ENCODE measurements at regions not wholly inside any gene's neighbourhood (a gene's known extent, or its start where the extent isn't known, plus 50 kb on each side); places are given as distances from the start of the nearest gene placed in this dataset.

DNA sequence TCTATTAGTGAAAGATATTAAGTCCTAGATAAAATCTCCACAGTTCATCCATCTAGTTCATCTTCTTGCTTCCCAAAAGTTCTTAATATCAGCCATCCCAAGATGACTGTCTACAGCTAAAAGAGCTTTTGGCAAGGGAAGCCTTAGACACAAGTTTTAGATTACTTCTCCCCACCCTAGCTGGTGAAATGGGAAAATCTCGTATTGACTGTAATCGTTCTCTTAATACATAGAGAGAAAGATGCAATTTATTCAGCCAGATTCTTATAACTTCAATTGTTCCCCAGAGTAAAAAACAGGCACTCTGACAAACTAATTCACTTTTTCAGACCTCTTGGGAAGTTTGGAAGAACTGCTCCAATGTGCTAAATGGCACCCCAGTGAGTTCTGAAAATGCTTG lies 1439.6 kb upstream of the C9orf72 start:
- Histone ChIP-seq H3K9me3 (ENCODE audit: insufficient read depth, low read depth, low read length) (no peaks in the 10 kb centered on the region), H2AK5ac (ENCODE audit: low read length) (no peak overlapping the region), H3K23ac (ENCODE audit: low read length) (no peak overlapping the region), H3K9ac (ENCODE audit: low read length) (no peak overlapping the region), H4K8ac (ENCODE audit: low read depth, low read length) (no peak overlapping the region), H2BK120ac (ENCODE audit: insufficient read depth, low read length, poor library complexity) (no peak overlapping the region), H2BK5ac (ENCODE audit: low read depth, low read length, poor library complexity) (no peak overlapping the region), H4K12ac (ENCODE audit: low read depth, low read length) (no peak overlapping the region), H3K79me2 (ENCODE audit: control insufficient read depth, insufficient read depth, low read length, poor library complexity) (no peaks in the 10 kb centered on the region), H3K27me3 (ENCODE audit: insufficient read depth, low read length) (no peaks in the 10 kb centered on the region), H3K4ac (ENCODE audit: low read depth, low read length) (no peak overlapping the region), H3K4me2 (ENCODE audit: low read length) (no peak overlapping the region), H3K18ac (ENCODE audit: low read length) (no peak overlapping the region), H4K91ac (ENCODE audit: low read depth, low read length) (no peak overlapping the region), H2AFZ (ENCODE audit: insufficient read depth, low read length, poor library complexity) (no peak overlapping the region), H3K4me3 (ENCODE audit: low read depth, low read length) (no peak overlapping the region), H3K14ac (ENCODE audit: low read length) (no peak overlapping the region), H3K79me1 (ENCODE audit: low read length) (no peaks in the 10 kb centered on the region), H2BK12ac (ENCODE audit: low read length) (no peak overlapping the region), H3K4me1 (ENCODE audit: control insufficient read depth in 1 of 2, insufficient read depth in 2 of 2, low read length in 2 of 2) (no peaks in the 10 kb centered on the region), H3K36me3 (ENCODE audit: control insufficient read depth in 1 of 2, insufficient read depth in 2 of 2, low read length in 2 of 2) (no peaks in the 10 kb centered on the region), H3K27ac (ENCODE audit: low read depth, low read length) (no peak overlapping the region)
- no CpG with 5 or more reads among the region's 2 CpGs for WGBS (ENCODE audit: extremely low coverage, insufficient coverage, insufficient read length)
- DNase-seq = no peak

DNA sequence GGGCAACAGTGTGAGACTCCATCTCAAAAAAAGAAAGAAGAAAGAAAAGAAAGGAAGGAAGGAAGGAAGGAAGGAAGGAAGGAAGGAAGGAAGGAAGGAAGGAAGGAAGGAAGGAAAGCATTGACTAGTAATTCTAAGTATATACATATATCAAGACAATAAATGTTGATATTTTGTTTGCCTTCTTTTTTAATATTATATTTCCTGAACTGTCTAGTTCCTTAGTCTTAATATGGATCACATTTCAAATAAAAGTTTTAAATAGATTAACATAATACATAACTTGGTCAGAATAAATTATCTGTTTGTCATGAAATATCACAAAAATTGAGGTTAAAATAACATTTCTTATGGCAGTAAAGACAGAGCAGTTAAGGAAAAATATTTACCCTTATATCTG lies 1448.4 kb upstream of the C9orf72 start:
- Histone ChIP-seq H2BK120ac (ENCODE audit: insufficient read depth, low read length, poor library complexity) (no peak overlapping the region), H4K8ac (ENCODE audit: low read depth, low read length) (no peak overlapping the region), H3K79me1 (ENCODE audit: low read length) (no peaks in the 10 kb centered on the region), H3K4ac (ENCODE audit: low read depth, low read length) (no peak overlapping the region), H2BK5ac (ENCODE audit: low read depth, low read length, poor library complexity) (no peak overlapping the region), H3K18ac (ENCODE audit: low read length) (no peak overlapping the region), H4K91ac (ENCODE audit: low read depth, low read length) (no peak overlapping the region), H4K12ac (ENCODE audit: low read depth, low read length) (no peak overlapping the region), H3K9me3 (ENCODE audit: insufficient read depth, low read depth, low read length) (no peaks in the 10 kb centered on the region), H3K36me3 (ENCODE audit: control insufficient read depth in 1 of 2, insufficient read depth in 2 of 2, low read length in 2 of 2) (no peaks in the 10 kb centered on the region), H3K79me2 (ENCODE audit: control insufficient read depth, insufficient read depth, low read length, poor library complexity) (no peaks in the 10 kb centered on the region), H3K14ac (ENCODE audit: low read length) (no peak overlapping the region), H2AK5ac (ENCODE audit: low read length) (no peak overlapping the region), H3K9ac (ENCODE audit: low read length) (no peak overlapping the region), H3K27ac (ENCODE audit: low read depth, low read length) (no peak overlapping the region), H2BK12ac (ENCODE audit: low read length) (no peak overlapping the region), H3K4me2 (ENCODE audit: low read length) (no peak overlapping the region), H3K27me3 (ENCODE audit: insufficient read depth, low read length) (no peaks in the 10 kb centered on the region), H2AFZ (ENCODE audit: insufficient read depth, low read length, poor library complexity) (no peak overlapping the region), H3K4me1 (ENCODE audit: control insufficient read depth in 1 of 2, insufficient read depth in 2 of 2, low read length in 2 of 2) (no peaks in the 10 kb centered on the region), H3K23ac (ENCODE audit: low read length) (no peak overlapping the region), H3K4me3 (ENCODE audit: low read depth, low read length) (no peak overlapping the region)
- no peak for DNase-seq

DNA sequence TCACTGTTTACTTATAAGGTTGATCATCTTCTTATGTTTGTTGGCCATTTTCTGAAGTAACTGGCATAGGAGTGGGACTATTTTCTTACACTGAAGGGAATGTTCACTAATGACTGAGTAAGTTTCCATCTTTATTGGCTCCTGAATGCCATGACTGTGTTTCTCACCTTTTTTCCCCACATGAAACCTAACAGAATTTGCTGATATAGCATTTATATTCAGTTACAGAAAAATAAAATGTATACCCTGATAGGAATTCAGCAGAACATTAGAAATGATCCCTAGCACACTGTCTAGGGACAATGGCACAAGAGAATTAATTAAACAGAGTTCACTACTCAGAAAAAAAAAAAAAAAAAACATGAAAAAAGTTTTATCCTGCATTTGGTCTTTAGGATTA lies 1465.1 kb upstream of the C9orf72 start:
- no peak overlapping the region for H3K23ac ChIP-seq (ENCODE audit: low read length)
- H3K4me2 ChIP-seq (ENCODE audit: low read length) = no peak overlapping the region
- no peak overlapping the region for H4K8ac ChIP-seq (ENCODE audit: low read depth, low read length)
- H3K27ac ChIP-seq (ENCODE audit: low read depth, low read length) = no peak overlapping the region
- no peak overlapping the region for H3K9ac ChIP-seq (ENCODE audit: low read length)
- H2BK120ac ChIP-seq (ENCODE audit: insufficient read depth, low read length, poor library complexity) = no peak overlapping the region
- H2BK5ac ChIP-seq (ENCODE audit: low read depth, low read length, poor library complexity) = no peak overlapping the region
- no peaks in the 10 kb centered on the region for H3K9me3 ChIP-seq (ENCODE audit: insufficient read depth, low read depth, low read length)
- no peak overlapping the region for H2AFZ ChIP-seq (ENCODE audit: insufficient read depth, low read length, poor library complexity)
- H3K79me2 ChIP-seq (ENCODE audit: control insufficient read depth, insufficient read depth, low read length, poor library complexity) = no peaks in the 10 kb centered on the region
- no peak overlapping the region for H2AK5ac ChIP-seq (ENCODE audit: low read length)
- H3K79me1 ChIP-seq (ENCODE audit: low read length) = no peaks in the 10 kb centered on the region
- H4K12ac ChIP-seq (ENCODE audit: low read depth, low read length) = no peak overlapping the region
- H3K14ac ChIP-seq (ENCODE audit: low read length) = no peak overlapping the region
- H2BK12ac ChIP-seq (ENCODE audit: low read length) = no peak overlapping the region
- DNase-seq = no peak
- no peak overlapping the region for H3K4ac ChIP-seq (ENCODE audit: low read depth, low read length)
- H4K91ac ChIP-seq (ENCODE audit: low read depth, low read length) = no peak overlapping the region
- H3K27me3 ChIP-seq (ENCODE audit: insufficient read depth, low read length) = no peaks in the 10 kb centered on the region
- H3K4me1 ChIP-seq (ENCODE audit: control insufficient read depth in 1 of 2, insufficient read depth in 2 of 2, low read length in 2 of 2) = no peaks in the 10 kb centered on the region
- H3K18ac ChIP-seq (ENCODE audit: low read length) = no peak overlapping the region
- no peaks in the 10 kb centered on the region for H3K36me3 ChIP-seq (ENCODE audit: control insufficient read depth in 1 of 2, insufficient read depth in 2 of 2, low read length in 2 of 2)
- H3K4me3 ChIP-seq (ENCODE audit: low read depth, low read length) = no peak overlapping the region

DNA sequence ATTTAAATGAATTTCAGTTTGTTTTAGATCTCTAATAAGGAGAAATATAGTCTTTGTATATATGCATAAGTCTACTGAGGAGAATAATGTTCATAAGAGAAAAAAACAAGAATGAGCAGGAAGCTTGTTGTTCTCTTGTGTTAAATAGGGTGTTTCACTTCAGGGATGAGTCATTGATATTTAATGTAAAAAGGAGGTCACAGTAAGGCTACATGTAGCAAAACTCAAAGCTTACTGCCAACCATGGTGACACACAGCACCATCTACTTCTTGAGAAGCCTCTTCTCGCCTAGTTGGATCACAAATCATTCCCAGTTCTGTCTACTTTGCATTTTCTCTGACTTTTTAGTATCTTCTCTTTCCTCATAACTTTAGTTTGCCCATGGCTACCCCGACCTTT lies 1466.0 kb upstream of the C9orf72 start:
- no peak overlapping the region for H4K91ac ChIP-seq (ENCODE audit: low read depth, low read length)
- no peak overlapping the region for H3K9ac ChIP-seq (ENCODE audit: low read length)
- H3K27me3 ChIP-seq (ENCODE audit: insufficient read depth, low read length) = no peaks in the 10 kb centered on the region
- no peaks in the 10 kb centered on the region for H3K4me1 ChIP-seq (ENCODE audit: control insufficient read depth in 1 of 2, insufficient read depth in 2 of 2, low read length in 2 of 2)
- H3K79me1 ChIP-seq (ENCODE audit: low read length) = no peaks in the 10 kb centered on the region
- H2BK12ac ChIP-seq (ENCODE audit: low read length) = no peak overlapping the region
- H2AFZ ChIP-seq (ENCODE audit: insufficient read depth, low read length, poor library complexity) = no peak overlapping the region
- H2BK5ac ChIP-seq (ENCODE audit: low read depth, low read length, poor library complexity) = no peak overlapping the region
- H3K4me2 ChIP-seq (ENCODE audit: low read length) = no peak overlapping the region
- no peaks in the 10 kb centered on the region for H3K79me2 ChIP-seq (ENCODE audit: control insufficient read depth, insufficient read depth, low read length, poor library complexity)
- no peak overlapping the region for H3K27ac ChIP-seq (ENCODE audit: low read depth, low read length)
- no peak overlapping the region for H3K14ac ChIP-seq (ENCODE audit: low read length)
- no peak overlapping the region for H2AK5ac ChIP-seq (ENCODE audit: low read length)
- no CpG with 5 or more reads among the region's 2 CpGs for WGBS (ENCODE audit: extremely low coverage, insufficient coverage, insufficient read length)
- H3K36me3 ChIP-seq (ENCODE audit: control insufficient read depth in 1 of 2, insufficient read depth in 2 of 2, low read length in 2 of 2) = no peaks in the 10 kb centered on the region
- no peak overlapping the region for H3K23ac ChIP-seq (ENCODE audit: low read length)
- H4K8ac ChIP-seq (ENCODE audit: low read depth, low read length) = no peak overlapping the region
- H2BK120ac ChIP-seq (ENCODE audit: insufficient read depth, low read length, poor library complexity) = no peak overlapping the region
- no peak overlapping the region for H4K12ac ChIP-seq (ENCODE audit: low read depth, low read length)
- H3K9me3 ChIP-seq (ENCODE audit: insufficient read depth, low read depth, low read length) = no peaks in the 10 kb centered on the region
- H3K18ac ChIP-seq (ENCODE audit: low read length) = no peak overlapping the region
- no peak for DNase-seq
- H3K4ac ChIP-seq (ENCODE audit: low read depth, low read length) = no peak overlapping the region
- no peak overlapping the region for H3K4me3 ChIP-seq (ENCODE audit: low read depth, low read length)

DNA sequence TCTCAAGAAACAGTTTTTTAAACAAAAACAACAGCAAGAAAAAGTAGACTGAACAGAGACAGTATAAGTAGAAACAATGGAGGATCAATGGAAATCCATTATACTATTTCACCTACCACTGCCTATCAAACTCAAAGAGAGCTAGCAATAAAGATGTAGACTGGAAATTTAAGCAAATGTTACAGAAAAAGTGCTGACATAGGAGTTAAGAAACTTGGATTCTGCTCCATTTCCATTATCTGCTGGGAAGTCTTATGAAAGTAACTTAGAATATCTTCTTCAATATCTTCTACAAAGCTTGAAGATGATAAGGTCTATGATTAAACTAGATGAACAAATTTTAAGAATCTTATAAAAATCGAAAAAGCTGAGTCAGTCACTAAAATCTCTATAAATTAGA lies 1469.8 kb upstream of the C9orf72 start:
- Histone ChIP-seq H2BK120ac (ENCODE audit: insufficient read depth, low read length, poor library complexity) (no peak overlapping the region), H2AFZ (ENCODE audit: insufficient read depth, low read length, poor library complexity) (no peak overlapping the region), H4K91ac (ENCODE audit: low read depth, low read length) (no peak overlapping the region), H2BK12ac (ENCODE audit: low read length) (no peak overlapping the region), H3K23ac (ENCODE audit: low read length) (no peak overlapping the region), H2BK5ac (ENCODE audit: low read depth, low read length, poor library complexity) (no peak overlapping the region), H3K27me3 (ENCODE audit: insufficient read depth, low read length) (no peaks in the 10 kb centered on the region), H4K12ac (ENCODE audit: low read depth, low read length) (no peak overlapping the region), H3K4ac (ENCODE audit: low read depth, low read length) (no peak overlapping the region), H3K79me1 (ENCODE audit: low read length) (no peaks in the 10 kb centered on the region), H3K79me2 (ENCODE audit: control insufficient read depth, insufficient read depth, low read length, poor library complexity) (no peaks in the 10 kb centered on the region), H3K4me1 (ENCODE audit: control insufficient read depth in 1 of 2, insufficient read depth in 2 of 2, low read length in 2 of 2) (no peaks in the 10 kb centered on the region), H3K18ac (ENCODE audit: low read length) (no peak overlapping the region), H3K27ac (ENCODE audit: low read depth, low read length) (no peak overlapping the region), H3K14ac (ENCODE audit: low read length) (no peak overlapping the region), H3K9ac (ENCODE audit: low read length) (no peak overlapping the region), H3K4me2 (ENCODE audit: low read length) (no peak overlapping the region), H3K4me3 (ENCODE audit: low read depth, low read length) (no peak overlapping the region), H2AK5ac (ENCODE audit: low read length) (no peak overlapping the region), H3K9me3 (ENCODE audit: insufficient read depth, low read depth, low read length) (no peaks in the 10 kb centered on the region), H4K8ac (ENCODE audit: low read depth, low read length) (no peak overlapping the region), H3K36me3 (ENCODE audit: control insufficient read depth in 1 of 2, insufficient read depth in 2 of 2, low read length in 2 of 2) (no peaks in the 10 kb centered on the region)
- WGBS (ENCODE audit: extremely low coverage, insufficient coverage, insufficient read length) = no CpG with 5 or more reads among the region's 1 CpG
- DNase-seq = no peak
